ENCODE measurements at regions not wholly inside any gene's neighbourhood (a gene's known extent, or its start where the extent isn't known, plus 50 kb on each side); places are given as distances from the start of the nearest gene placed in this dataset.

- no peaks in the 10 kb centered on the region for H3K4me1 ChIP-seq
- no peak overlapping the region for H3K4me3 ChIP-seq
- in situ Hi-C loops (cut with MboI; ENCODE audit: low sequenced_read_pairs), result no loop called here
- no peaks in the 10 kb centered on the region for H3K36me3 ChIP-seq (replicated peaks)
- DNase-seq (ENCODE audit: low spot score in 2 of 2), result no peak
- H3K9me3 ChIP-seq, result no peaks in the 10 kb centered on the region
- H3K27me3 ChIP-seq (ENCODE audit: low read depth), result peaks cover 3% of the 10 kb centered on the region
Observed at GRCh38 chr7:35549781-35550180, 145.2 kb downstream of the HERPUD2 start.

DNA sequence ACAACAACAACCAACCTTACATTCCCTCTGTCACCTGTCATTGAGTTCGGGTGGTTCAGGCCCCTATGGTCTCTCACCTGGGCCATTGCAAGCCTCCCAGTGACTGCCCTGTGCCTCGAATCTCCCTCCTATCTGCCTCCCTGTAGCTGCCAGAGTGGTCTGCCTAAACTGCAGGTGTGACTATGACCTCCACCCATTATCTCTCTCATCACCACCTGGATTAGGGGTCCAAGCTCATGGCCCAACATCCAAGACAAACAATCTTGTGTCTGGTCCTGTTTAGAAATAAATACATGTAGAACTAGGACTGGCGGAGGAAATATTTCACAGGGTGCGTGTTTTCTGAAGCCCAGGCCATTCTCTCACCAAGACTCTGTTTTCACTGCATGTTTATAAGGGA is 146.6 kb downstream of the HERPUD2 start:
- Histone ChIP-seq H3K4me1 (no peaks in the 10 kb centered on the region), H3K4me3 (no peak overlapping the region), H3K27me3 (ENCODE audit: low read depth) (peaks cover 3% of the 10 kb centered on the region; the same call in 1 of the 2 replicates), H3K9me3 (no peaks in the 10 kb centered on the region), H3K36me3 (replicated peaks) (no peaks in the 10 kb centered on the region)
- in situ Hi-C loops (cut with MboI; ENCODE audit: low sequenced_read_pairs), result no loop called here
- no peak for DNase-seq (ENCODE audit: low spot score in 2 of 2)

DNA sequence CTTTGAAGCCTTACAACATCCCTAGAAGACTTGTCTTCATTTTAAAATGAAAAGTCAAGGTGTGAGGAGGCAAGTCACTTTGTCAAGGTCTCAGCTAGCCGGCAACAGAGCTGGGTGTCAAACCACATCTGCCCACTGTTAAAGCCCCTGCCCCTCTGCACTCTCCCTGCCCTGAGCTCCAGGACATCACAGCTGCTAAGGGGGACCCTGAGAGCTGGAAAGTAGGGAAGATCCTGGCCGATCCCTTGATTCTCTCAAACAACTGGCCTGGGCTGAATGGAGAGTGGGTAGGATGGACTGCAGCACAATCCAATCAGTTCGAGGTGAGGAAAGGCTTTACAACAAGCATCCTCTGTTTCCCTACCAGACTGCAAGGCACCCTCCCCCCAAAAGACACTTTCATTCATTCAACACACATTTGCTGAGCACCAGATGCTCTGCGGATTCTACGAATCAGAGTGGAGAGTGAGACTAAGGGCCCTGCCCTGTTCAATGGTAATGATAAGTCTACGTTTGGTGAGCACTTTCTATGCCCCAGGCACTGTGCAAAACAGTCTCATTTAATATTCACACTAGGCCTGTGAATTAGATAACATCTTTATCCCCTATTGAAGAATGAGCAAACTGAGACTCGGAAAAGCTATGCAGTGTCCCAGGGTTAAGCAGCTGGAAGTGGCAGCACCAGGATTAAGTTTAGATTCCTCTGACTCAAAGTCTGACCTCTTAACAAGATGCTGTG is 148.1 kb downstream of the HERPUD2 start:
- no peaks in the 10 kb centered on the region for H3K4me1 ChIP-seq
- H3K27me3 ChIP-seq (ENCODE audit: low read depth), result peaks cover 3% of the 10 kb centered on the region; the same call in 1 of the 2 replicates
- no peaks in the 10 kb centered on the region for H3K9me3 ChIP-seq
- H3K36me3 ChIP-seq (replicated peaks), result no peaks in the 10 kb centered on the region
- H3K4me3 ChIP-seq, result no peak overlapping the region
- in situ Hi-C loops (cut with MboI; ENCODE audit: low sequenced_read_pairs), result no loop called here
- DNase-seq (ENCODE audit: low spot score in 2 of 2), result no peak

DNA sequence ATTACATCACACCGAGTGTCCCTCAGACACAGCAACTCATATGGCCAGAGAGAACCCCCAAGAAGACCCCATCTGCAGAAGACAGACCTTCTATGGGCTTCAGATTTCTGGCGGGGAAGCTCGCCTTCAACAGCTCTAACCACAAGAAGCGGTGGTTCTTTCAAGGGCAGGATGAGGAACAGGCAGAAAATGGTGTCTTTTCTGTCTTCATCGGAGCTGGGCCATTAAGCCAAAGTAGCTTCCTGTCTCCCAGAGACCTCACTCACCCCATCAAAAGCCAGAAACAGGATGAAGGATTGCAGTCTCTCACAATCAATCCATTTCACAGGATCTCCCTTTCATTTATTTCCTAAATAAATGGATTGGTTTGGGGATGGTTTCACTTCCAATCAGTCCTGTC is 149.1 kb downstream of the HERPUD2 start:
- H3K4me1 ChIP-seq, result no peaks in the 10 kb centered on the region
- H3K36me3 ChIP-seq (replicated peaks), result no peaks in the 10 kb centered on the region
- DNase-seq (ENCODE audit: low spot score in 2 of 2), result no peak
- H3K4me3 ChIP-seq, result no peak overlapping the region
- H3K27me3 ChIP-seq (ENCODE audit: low read depth), result peaks cover 3% of the 10 kb centered on the region; the same call in 1 of the 2 replicates
- in situ Hi-C loops (cut with MboI; ENCODE audit: low sequenced_read_pairs), result no loop called here
- no peaks in the 10 kb centered on the region for H3K9me3 ChIP-seq

GRCh38 chr7:35544028-35544742 is 150.8 kb downstream of the HERPUD2 start:
- in situ Hi-C loops (cut with MboI; ENCODE audit: low sequenced_read_pairs), result no loop called here
- no peak overlapping the region for H3K4me3 ChIP-seq
- peaks cover 3% of the 10 kb centered on the region; the same call in 1 of the 2 replicates for H3K27me3 ChIP-seq (ENCODE audit: low read depth)
- DNase-seq (ENCODE audit: low spot score in 2 of 2), result no peak
- no peaks in the 10 kb centered on the region for H3K36me3 ChIP-seq (replicated peaks)
- no peaks in the 10 kb centered on the region for H3K9me3 ChIP-seq
- H3K4me1 ChIP-seq, result no peaks in the 10 kb centered on the region

- DNase-seq (ENCODE audit: low spot score in 2 of 2), result peak; percentile 73 to 86
- Histone ChIP-seq H3K9me3 (no peaks in the 10 kb centered on the region), H3K27me3 (ENCODE audit: low read depth) (no peaks in the 10 kb centered on the region), H3K4me1 (no peaks in the 10 kb centered on the region), H3K4me3 (peak overlapping the region; percentile 26), H3K36me3 (replicated peaks) (no peaks in the 10 kb centered on the region)
- in situ Hi-C loops (cut with MboI; ENCODE audit: low sequenced_read_pairs), result no loop called here
Observed at GRCh38 chr7:35537067-35538023, 157.6 kb downstream of the HERPUD2 start.

DNA sequence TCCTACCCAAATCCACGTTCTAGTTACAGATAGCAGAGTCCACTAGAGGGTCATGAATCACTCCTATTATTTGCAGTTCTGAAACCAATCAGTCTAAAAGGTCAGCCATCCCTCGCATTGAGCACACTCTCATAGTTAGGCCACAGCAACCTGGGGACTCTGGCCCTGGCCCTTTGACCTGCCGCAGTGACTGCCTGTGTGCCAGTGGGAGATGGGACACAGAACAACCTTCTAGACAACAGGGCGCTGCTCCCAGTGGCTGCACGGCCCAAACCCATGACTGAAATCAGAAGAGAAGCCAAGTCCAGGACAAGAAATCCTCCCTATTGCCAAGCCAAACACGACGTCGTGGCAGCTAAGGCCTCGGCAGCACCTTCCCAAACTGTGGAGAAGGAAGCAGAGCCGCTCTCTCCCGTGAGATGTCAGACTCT is 158.5 kb downstream of the HERPUD2 start:
- no peak for DNase-seq (ENCODE audit: low spot score in 2 of 2)
- in situ Hi-C loops (cut with MboI; ENCODE audit: low sequenced_read_pairs), result no loop called here
- H3K9me3 ChIP-seq, result no peaks in the 10 kb centered on the region
- H3K36me3 ChIP-seq (replicated peaks), result no peaks in the 10 kb centered on the region
- no peak overlapping the region for H3K4me3 ChIP-seq
- H3K27me3 ChIP-seq (ENCODE audit: low read depth), result no peaks in the 10 kb centered on the region
- H3K4me1 ChIP-seq, result no peaks in the 10 kb centered on the region

DNA sequence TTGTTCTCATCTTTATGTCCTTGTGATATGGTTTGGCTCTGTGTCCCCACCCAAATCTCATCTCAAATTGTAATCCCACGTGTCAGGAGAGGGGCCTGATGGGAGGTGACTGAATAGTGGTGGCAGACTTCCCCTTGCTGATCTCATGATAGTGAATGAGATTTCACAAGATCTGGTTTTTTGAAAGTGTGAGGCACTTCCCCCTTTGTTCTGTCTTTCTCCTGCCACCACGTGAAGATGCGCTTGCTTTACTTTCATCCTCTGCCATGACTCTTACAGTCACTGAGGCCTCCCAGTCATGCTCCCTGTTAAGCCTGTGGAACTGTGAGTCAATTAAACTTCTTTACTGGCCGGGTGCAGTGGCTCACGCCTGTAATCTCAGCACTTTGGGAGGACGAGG is 161.0 kb downstream of the HERPUD2 start:
- no peak for DNase-seq (ENCODE audit: low spot score in 2 of 2)

DNA sequence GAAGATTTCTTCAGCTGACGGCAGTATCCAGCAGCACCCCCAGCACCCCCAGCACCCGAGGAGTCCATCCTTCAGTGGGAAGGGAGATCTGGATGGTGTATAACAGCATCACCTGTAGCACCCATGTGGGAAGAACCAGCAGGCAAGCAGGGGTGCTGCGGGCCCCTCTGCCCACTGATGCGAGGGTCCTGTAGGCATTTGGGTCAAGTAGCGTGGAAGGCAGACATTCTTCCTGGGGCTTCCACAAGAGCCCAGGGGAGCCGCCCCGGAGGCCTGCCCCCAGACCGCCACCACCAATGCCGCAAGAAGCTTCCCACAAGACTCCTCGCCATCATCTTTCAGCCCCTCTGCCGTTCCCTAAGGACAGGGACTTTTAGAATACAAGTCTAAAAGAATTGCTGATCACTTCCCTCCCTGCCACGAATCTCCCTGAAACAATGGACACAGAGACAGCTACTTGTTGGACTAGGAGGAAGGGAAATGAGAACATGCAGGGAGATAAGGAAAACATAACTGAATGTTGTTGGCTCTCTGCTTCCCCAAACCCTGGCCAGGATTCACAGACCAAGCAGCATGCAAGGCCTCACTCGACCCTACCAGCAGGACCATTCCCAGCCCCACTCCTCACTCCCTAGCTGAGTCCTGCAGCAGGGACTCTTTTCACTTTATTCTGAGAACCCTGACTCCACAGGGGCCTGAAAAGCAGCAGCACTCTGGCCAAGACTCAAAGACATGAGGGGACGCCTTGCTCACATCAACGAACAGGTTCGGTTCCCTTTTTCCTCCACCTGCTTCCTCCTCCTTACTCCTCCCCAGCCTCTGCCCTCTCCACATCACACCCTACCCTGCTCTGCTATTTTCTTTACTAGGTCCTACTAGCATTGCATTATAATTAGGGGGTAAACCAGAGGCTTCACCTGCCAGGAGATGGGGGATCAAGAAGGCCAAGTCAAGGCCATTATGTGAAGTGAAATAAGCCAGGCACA is 164.5 kb downstream of the HERPUD2 start:
- Histone ChIP-seq H3K4me3 (no peak overlapping the region), H3K36me3 (replicated peaks) (no peaks in the 10 kb centered on the region), H3K4me1 (no peaks in the 10 kb centered on the region), H3K27me3 (ENCODE audit: low read depth) (0 out of 2 replicates have a peak, but pooled peaks cover 2% of the 10 kb centered on the region), H3K9me3 (no peaks in the 10 kb centered on the region)
- in situ Hi-C loops (cut with MboI; ENCODE audit: low sequenced_read_pairs), result no loop called here
- DNase-seq (ENCODE audit: low spot score in 2 of 2), result no peak

More for the DNA sequence above, 161.0 kb downstream of the HERPUD2 start:
- Histone ChIP-seq H3K4me3 (no peak overlapping the region), H3K4me1 (no peaks in the 10 kb centered on the region), H3K36me3 (replicated peaks) (no peaks in the 10 kb centered on the region), H3K9me3 (no peaks in the 10 kb centered on the region), H3K27me3 (ENCODE audit: low read depth) (no peaks in the 10 kb centered on the region)
- in situ Hi-C loops (cut with MboI; ENCODE audit: low sequenced_read_pairs), result no loop called here

DNA sequence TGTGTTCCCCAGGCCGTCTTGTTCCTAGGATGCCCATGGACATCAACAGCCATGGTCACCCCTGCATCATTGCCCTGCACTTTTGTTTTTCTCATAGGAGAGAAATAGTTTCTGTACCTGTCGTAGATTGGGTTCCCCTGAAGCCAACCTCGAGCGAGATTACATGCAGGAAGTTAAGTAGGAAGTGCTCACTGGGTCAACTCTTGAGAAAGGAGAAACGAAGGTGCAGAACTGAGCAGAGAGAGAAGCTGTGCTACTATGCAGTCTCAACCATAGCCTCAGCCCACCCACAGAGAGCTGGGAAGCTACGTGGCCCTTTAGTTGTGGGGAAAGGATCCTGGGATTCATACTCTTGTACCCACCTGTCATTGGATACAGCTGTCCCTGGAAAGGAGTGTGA is 165.2 kb downstream of the HERPUD2 start:
- Histone ChIP-seq H3K4me3 (no peak overlapping the region), H3K36me3 (replicated peaks) (no peaks in the 10 kb centered on the region), H3K9me3 (no peaks in the 10 kb centered on the region), H3K4me1 (no peaks in the 10 kb centered on the region), H3K27me3 (ENCODE audit: low read depth) (0 out of 2 replicates have a peak, but pooled peaks cover 2% of the 10 kb centered on the region)
- no peak for DNase-seq (ENCODE audit: low spot score in 2 of 2)
- in situ Hi-C loops (cut with MboI; ENCODE audit: low sequenced_read_pairs), result no loop called here

- no peaks in the 10 kb centered on the region for H3K36me3 ChIP-seq (replicated peaks)
- H3K4me1 ChIP-seq, result no peaks in the 10 kb centered on the region
- no peaks in the 10 kb centered on the region for H3K9me3 ChIP-seq
- no peak for DNase-seq (ENCODE audit: low spot score in 2 of 2)
- no peak overlapping the region for H3K4me3 ChIP-seq
- in situ Hi-C loops (cut with MboI; ENCODE audit: low sequenced_read_pairs), result no loop called here
- 0 out of 2 replicates have a peak, but pooled peaks cover 2% of the 10 kb centered on the region for H3K27me3 ChIP-seq (ENCODE audit: low read depth)
Observed at GRCh38 chr7:35528381-35528977, 166.5 kb downstream of the HERPUD2 start.

DNA sequence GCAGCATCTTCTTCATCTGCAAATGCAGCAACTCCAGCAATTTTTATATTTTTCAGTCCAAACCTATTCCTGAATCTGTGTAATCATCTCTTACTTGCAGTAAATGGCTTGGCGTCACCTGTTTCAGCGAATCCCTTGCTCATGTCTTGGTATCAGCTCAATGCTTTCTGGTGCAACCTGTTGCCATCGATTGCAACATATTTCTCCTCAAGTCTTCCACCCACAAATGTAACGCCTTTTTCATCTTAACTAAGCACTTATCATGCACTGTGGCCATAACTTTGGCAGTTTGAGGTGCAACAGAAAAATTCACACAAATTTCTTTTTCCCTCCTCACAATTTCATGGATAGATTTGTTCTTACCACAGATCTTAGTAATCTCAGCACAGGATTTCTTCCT is 168.3 kb downstream of the HERPUD2 start:
- Histone ChIP-seq H3K4me3 (no peak overlapping the region), H3K9me3 (no peaks in the 10 kb centered on the region), H3K36me3 (replicated peaks) (no peaks in the 10 kb centered on the region), H3K27me3 (ENCODE audit: low read depth) (0 out of 2 replicates have a peak, but pooled peaks cover 2% of the 10 kb centered on the region), H3K4me1 (no peaks in the 10 kb centered on the region)
- in situ Hi-C loops (cut with MboI; ENCODE audit: low sequenced_read_pairs), result no loop called here
- no peak for DNase-seq (ENCODE audit: low spot score in 2 of 2)

All from HAP-1 (cell line).